NCI-H345 (cell line): ENCODE measurements at regions not wholly inside any gene's neighbourhood (a gene's known extent, or its start where the extent isn't known, plus 50 kb on each side); places are given as distances from the start of the nearest gene placed in this dataset.

Experiments used
- DNase-seq: peaks from one replicate; lab custom pipeline; 2025; lab: John Stamatoyannopoulos, UW

- DNase-seq: no peak
These were observed 87.3 kb upstream of the RAB4A start for GRCh38 chr1:229183588-229183987.

GRCh38 chr1:229184066-229184465 lies 86.8 kb upstream of the RAB4A start:
- no peak for DNase-seq

DNA sequence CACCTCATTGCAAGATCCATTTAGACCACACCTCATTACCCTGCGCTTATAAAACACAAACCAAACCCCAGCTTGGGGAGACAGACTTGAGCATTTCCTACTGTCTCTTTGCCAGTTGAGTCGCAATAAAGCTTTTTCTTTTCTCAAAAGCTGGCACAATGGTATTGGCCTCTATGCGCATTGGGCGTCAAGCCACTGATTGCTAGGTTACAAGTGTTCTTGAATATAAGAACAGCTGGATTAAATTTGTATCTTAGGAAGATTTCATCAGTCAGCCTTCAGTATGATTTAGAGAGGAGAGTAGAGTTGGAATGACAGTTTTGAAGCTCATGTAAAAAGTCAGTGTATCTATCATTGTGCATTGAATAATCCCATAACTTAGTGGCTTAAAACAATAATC lies 84.9 kb upstream of the RAB4A start:
- no peak for DNase-seq

GRCh38 chr1:229186373-229187056 lies 84.4 kb upstream of the RAB4A start:
- no peak for DNase-seq

DNA sequence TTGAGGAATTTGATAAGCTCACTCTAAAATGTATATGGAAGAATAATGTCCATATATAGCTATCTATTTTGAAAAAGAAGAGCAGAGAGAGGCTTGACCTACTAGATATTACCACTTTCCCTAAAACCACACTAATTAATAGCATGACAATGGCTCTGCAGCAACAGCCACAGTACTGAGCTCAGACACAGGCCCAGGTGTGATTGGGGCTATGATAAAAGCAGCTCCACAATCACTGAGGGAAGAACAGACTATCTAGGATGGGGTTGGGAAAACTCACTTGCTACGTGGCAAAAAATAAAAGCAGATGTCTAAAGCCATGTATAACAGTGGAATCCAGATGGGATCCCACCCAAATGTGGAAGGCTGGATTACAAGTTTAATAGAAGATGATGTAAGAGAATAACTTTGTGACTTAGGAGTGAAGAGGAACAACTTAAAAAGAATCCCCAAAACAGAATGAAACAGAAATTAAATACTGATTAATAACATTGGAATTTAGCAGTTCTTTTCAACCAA lies 80.8 kb upstream of the RAB4A start:
- DNase-seq: no peak

- no peak for DNase-seq
These were observed 79.7 kb upstream of the RAB4A start for GRCh38 chr1:229191066-229191674.

- DNase-seq: no peak
These were observed 78.9 kb upstream of the RAB4A start for GRCh38 chr1:229192031-229192430.

GRCh38 chr1:229192853-229193252 lies 78.1 kb upstream of the RAB4A start:
- DNase-seq: no peak

DNA sequence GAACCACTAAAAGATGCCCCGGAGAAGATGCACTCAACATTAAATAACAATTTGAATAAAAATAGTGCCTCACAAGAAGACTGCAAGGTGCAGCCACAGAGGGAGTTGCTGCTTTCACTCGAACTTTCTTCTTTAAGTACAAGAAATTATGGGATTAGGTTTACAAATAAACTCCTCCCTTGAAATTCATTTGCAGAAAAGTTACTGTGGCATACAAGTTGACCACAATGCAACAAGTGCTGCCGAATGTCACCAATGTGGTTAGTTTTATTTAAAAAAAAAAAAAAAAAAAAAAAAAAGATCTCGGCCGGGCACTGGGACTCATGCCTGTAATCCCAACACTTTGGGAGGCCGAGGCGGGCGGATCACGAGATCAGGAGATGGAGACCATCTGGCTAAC lies 76.8 kb upstream of the RAB4A start:
- no peak for DNase-seq

- DNase-seq: no peak
These were observed 75.7 kb upstream of the RAB4A start for GRCh38 chr1:229195246-229195645.

GRCh38 chr1:229196404-229197264 lies 74.3 kb upstream of the RAB4A start:
- DNase-seq: no peak

DNA sequence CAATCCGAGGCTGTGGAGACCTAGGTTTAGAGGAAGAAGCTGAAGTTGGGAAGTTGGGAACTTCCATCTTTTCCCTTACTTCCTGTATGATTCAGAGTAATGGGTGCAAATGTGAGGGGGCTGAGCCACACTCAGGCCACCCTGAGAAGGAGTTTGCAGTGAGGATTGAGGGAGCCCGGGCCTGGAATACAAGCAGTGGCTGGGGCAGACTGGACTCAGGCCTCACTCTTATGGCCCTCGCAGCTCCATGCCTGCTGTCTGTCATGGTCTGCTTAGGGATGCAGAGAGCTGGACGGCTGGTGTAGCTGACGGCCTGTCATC lies 73.7 kb upstream of the RAB4A start:
- DNase-seq: no peak

DNA sequence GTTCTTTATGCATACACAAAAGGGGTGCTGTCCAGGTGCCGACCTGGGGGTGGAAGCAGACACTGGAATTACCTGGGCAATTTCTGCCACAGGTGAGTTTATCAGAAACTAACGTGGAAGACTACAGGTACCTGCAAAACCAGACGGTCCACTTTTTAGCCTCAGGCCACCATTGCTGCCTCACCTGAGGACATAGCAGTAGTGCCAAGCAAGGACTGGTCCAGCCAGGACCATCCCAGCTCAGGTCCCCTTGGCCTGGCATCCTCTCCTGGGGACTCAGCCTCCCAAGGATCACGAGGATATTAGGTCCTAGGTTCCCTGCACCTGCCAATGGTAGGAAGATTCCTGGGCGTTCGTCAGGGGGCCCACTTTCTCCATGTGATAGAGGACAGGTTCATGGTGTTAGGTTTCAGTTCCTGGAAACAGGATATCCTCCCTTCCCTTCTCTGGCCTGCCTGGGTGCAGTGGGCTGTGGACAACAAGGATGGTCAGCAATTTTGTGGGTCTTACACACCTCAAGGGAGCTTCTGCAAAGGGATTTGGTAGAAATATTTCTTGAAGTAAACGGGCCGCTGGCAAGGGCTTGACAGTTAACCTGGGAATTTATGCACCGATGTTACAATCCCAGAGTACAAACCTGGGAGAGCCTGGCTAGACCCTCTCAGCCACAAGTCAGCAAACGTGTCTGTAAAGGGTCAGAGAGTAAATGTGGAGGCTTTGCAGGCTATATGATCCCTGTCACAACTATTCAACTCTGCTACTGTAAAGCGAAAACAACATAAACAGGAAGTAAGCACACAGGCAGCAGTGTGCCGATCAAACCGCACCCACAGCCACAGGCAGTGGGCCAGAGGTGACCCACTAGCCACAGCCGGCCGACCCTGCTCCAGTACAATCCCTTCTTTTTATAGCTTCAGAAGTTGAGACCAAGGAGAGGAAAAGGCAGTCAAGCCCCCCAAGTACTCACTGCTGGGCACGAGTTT lies 71.4 kb upstream of the RAB4A start:
- no peak for DNase-seq

GRCh38 chr1:229203030-229203751 lies 67.7 kb upstream of the RAB4A start:
- no peak for DNase-seq

- DNase-seq: no peak
These were observed 66.8 kb upstream of the RAB4A start for GRCh38 chr1:229203991-229204632.

GRCh38 chr1:229204921-229205777 lies 65.8 kb upstream of the RAB4A start:
- no peak for DNase-seq

DNA sequence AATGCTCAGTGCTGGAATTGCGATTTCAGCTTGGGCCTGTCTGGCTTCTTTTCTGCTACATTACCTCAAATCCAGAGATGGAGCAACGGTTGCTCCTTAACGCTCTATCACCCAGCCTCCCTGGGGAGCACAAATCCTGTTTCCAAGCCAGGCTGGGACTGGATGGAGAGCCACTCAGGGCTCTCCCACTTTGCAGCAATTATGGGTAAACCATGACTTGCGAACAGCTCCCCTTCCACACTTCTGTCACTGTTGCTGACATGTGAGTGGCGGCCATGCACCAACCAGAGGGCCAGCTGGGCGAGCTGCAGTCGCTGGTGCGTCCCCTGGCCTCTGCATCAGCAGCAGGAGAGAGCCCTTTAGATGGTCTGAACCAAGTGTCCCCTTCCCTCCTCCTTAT lies 65.1 kb upstream of the RAB4A start:
- no peak for DNase-seq

DNA sequence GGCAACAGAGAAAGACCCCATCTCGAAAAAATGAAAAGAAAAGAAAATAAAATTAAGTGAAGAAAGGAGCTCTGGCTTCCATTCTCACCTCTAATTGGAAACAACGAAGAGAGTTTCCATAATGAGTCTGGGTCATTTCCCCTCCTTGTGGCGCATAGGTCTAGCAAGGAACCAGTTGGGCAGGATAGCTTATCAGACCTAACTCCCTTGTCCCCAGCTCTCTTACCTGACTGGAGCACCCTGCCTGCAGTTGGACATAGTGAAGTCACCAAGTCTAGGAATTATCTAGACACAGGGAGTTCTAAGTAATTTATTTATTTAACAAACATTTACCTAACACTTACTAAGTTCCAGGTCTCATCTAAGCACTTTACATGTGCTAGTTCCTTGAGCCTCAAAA lies 63.0 kb upstream of the RAB4A start:
- DNase-seq: no peak

DNA sequence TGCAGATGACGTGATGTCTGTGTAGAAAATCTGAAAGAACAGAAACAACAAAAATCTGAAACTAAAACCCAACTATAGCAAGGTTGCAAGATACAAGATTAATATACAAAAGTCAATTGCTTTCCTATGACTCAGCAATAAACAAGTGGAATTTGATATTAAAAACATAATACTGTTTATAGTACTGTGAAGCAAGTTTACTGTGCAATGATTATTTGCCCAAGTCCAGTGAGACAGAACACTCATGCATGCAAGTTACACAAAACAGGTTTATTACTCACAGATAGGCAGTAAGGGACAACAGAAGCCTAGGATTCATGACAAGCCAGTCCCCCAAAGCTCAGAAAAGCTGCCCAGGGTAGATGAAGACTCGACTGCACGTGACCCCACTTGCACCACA lies 62.4 kb upstream of the RAB4A start:
- no peak for DNase-seq

GRCh38 chr1:229209386-229209785 lies 61.5 kb upstream of the RAB4A start:
- DNase-seq: no peak
